ENCODE measurements at regions not wholly inside any gene's neighbourhood (a gene's known extent, or its start where the extent isn't known, plus 50 kb on each side); places are given as distances from the start of the nearest gene placed in this dataset.

GRCh38 chr12:88391556-88391955 lies 188.7 kb downstream of the KITLG start:
- FAIRE-seq, result no peak
- H3K27me3 ChIP-seq (ENCODE audit: control insufficient read depth in 2 of 2, insufficient read depth in 2 of 2, low read length in 2 of 2), result no peaks in the 10 kb centered on the region
- no peaks in the 10 kb centered on the region for H3K36me3 ChIP-seq (ENCODE audit: control insufficient read depth in 2 of 2, extremely low read depth in 1 of 2, insufficient read depth in 2 of 2, low read length in 2 of 2)
- POLR2A ChIA-PET, result no interaction called here
- peak; percentile 56 for DNase-seq (ENCODE audit: low read depth, low spot score)
- H3K4me2 ChIP-seq (ENCODE audit: insufficient read depth, low read length), result no peak overlapping the region
- CTCF ChIA-PET, result no interaction called here
- H2AFZ ChIP-seq (ENCODE audit: low read depth, low read length), result no peak overlapping the region
- H3K4me1 ChIP-seq (ENCODE audit: control insufficient read depth, extremely low read depth, insufficient read depth, low read length), result no peaks in the 10 kb centered on the region
- no TSS peak for BruUV-seq (replicated peaks)
- H3K9me3 ChIP-seq (replicated peaks; ENCODE audit: control insufficient read depth, insufficient read depth, low read length), result no peaks in the 10 kb centered on the region
- TF ChIP-seq POLR2AphosphoS5 (IDR thresholded peaks at IDR 0.05; ENCODE audit: insufficient read depth, low read depth, low read length) (no peak), MAX (IDR thresholded peaks at IDR 0.05; ENCODE audit: insufficient read depth, insufficient read length) (no peak), POLR2A (IDR thresholded peaks at IDR 0.05; ENCODE audit: low read depth, low read length) (no peak), EZH2 (IDR thresholded peaks at IDR 0.05; ENCODE audit: borderline replicate concordance, low read depth, low read length, severe bottlenecking) (no peak), MYC (IDR thresholded peaks at IDR 0.05; ENCODE audit: low read depth, low read length) (no peak), CTCF (IDR thresholded peaks at IDR 0.05; ENCODE audit: extremely low read depth in 1 of 2, insufficient read depth in 1 of 2, low read depth in 1 of 2, low read length in 2 of 2) (no peak), GATA2 (IDR thresholded peaks at IDR 0.05; ENCODE audit: insufficient read depth, insufficient read length, low read depth, low read length) (no peak), FOS (IDR thresholded peaks at IDR 0.05; ENCODE audit: borderline replicate concordance, insufficient read depth, low read length) (no peak), JUN (IDR thresholded peaks at IDR 0.05; ENCODE audit: borderline replicate concordance, insufficient read depth, insufficient read length, low read depth) (no peak)
- no peaks in the 10 kb centered on the region for H3K79me2 ChIP-seq (ENCODE audit: control insufficient read depth, insufficient read depth, low read length)
- intact Hi-C loops (cut with micrococcal nuclease), result loop anchor here (10.0 kb wide), 1 partner anchor 603 kb away; no protein-coding TSS in a partner anchor
- dilution Hi-C loops (cut with MboI; ENCODE audit: extremely low pct_ligation_motif_present, low sequenced_read_pairs), result no loop called here
- H3K9ac ChIP-seq (replicated peaks; ENCODE audit: extremely low read depth, insufficient read depth, low read length), result no peak overlapping the region
- H3K27ac ChIP-seq (ENCODE audit: insufficient read depth, low read depth, low read length), result no peak overlapping the region
- no peak overlapping the region for H3K4me3 ChIP-seq (replicated peaks in 1 of 3; ENCODE audit: insufficient read depth in 1 of 3, low read depth in 1 of 3, low read length in 3 of 3)
- no peaks in the 10 kb centered on the region for H3K9me1 ChIP-seq (replicated peaks; ENCODE audit: control insufficient read depth, extremely low read depth, insufficient read depth, low read length)
- H4K20me1 ChIP-seq (replicated peaks; ENCODE audit: control insufficient read depth, extremely low read depth, insufficient read depth, low read length), result no peaks in the 10 kb centered on the region

Data from endothelial cell of umbilical vein (primary cell).